Epidermal melanocyte (primary cell): ENCODE measurements at regions not wholly inside any gene's neighbourhood (a gene's known extent, or its start where the extent isn't known, plus 50 kb on each side); places are given as distances from the start of the nearest gene placed in this dataset.

Experiments used
- DNase-seq: peaks from one replicate; pipeline ENCODE4 v3.0.0; 2011; ENCODE audit warnings: low spot score; ENCODE audit not compliant: insufficient read length

- no peak for DNase-seq
Observed at GRCh38 chr19:34104557-34104956, 67.7 kb upstream of the LSM14A start.

GRCh38 chr19:34109596-34109995, 62.7 kb upstream of the LSM14A start:
- DNase-seq, result no peak

GRCh38 chr19:34118879-34119748, 53.2 kb upstream of the LSM14A start:
- DNase-seq, result no peak

GRCh38 chr19:34120141-34120540, 52.2 kb upstream of the LSM14A start:
- DNase-seq, result no peak

- DNase-seq, result peak; percentile 59
Observed at GRCh38 chr19:34120846-34121639, 51.3 kb upstream of the LSM14A start.
